GM12872 (cell line): ENCODE measurements at regions not wholly inside any gene's neighbourhood (a gene's known extent, or its start where the extent isn't known, plus 50 kb on each side); places are given as distances from the start of the nearest gene placed in this dataset.

Source experiments
- TF ChIP-seq, protein P1 (sequence below): IDR thresholded peaks from 3 replicates; pipeline ENCODE4 v1.5.1; 2011; ENCODE audit warnings: low read depth, mild to moderate bottlenecking, low read length, moderate library complexity; ENCODE audit not compliant: insufficient read depth

DNA sequence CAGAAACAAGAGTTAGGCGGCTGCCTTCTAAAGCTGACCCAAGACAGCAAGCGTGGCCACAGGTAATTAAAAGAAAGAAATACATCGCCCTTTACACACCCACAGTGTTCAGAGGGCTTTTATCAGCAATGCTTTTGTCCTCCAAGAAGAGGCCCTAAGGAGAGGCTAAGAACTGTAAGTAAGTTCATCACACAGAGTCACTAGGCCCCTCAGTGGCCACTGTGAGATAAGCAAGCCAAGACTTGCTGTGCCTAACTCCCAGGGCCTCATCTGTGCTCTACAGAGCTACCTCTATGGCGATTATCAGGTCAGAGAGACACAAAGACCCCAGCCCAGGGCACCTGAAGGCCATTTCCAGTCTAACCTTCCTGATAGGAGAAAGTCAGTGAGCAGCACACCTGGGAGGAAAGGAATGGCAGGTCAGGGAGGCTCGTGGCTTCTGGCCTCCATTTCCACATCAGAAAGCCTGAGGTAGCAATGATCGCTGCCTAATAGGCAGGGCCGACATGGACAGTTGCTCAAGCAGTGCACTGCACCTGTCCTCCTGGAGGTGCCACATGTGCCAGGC, 545.2 kb upstream of the CDH11 start:
- TF ChIP-seq, protein P1, sequence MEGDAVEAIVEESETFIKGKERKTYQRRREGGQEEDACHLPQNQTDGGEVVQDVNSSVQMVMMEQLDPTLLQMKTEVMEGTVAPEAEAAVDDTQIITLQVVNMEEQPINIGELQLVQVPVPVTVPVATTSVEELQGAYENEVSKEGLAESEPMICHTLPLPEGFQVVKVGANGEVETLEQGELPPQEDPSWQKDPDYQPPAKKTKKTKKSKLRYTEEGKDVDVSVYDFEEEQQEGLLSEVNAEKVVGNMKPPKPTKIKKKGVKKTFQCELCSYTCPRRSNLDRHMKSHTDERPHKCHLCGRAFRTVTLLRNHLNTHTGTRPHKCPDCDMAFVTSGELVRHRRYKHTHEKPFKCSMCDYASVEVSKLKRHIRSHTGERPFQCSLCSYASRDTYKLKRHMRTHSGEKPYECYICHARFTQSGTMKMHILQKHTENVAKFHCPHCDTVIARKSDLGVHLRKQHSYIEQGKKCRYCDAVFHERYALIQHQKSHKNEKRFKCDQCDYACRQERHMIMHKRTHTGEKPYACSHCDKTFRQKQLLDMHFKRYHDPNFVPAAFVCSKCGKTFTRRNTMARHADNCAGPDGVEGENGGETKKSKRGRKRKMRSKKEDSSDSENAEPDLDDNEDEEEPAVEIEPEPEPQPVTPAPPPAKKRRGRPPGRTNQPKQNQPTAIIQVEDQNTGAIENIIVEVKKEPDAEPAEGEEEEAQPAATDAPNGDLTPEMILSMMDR = no peak

- TF ChIP-seq, protein P1 = no peak
Observed at GRCh38 chr16:65666132-65666941, 544.5 kb upstream of the CDH11 start.

DNA sequence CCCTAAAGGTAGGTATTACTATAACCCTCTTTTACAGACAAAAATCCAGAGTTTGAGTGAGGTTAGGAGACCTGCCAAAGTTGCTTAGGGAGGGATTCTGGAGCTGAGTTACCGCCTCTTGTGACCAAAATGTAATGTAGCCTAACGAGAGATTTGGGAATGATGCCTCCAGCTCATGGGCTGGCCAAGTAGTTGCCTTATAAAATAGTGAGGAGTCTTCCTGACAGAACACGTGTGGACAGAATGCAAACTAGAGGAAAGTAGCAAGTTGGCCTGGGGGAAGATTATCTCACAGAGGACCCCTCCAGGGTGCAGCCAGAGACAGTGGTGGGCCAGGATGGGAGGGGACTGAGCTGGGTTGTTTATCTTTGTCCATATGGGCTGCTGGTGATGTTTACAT, 543.7 kb upstream of the CDH11 start:
- TF ChIP-seq, protein P1 = no peak

DNA sequence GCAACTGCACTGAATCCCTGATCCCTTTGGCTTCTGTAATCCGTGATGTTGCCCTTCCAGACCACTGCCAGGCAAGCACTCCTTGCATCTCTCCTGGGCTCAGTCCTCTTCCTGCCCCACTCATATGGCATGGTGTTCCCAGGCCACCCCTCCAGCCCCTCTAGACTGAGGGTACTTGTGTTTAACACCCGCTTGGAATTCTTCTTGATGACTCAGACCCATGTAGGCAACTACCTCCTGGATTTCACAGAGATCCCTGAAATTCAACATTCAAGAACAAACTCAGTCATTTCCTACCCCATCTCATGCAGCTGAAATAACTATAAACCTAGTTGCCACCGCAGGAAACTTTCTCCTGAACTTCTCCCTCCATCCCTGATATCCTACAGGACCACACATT, 541.9 kb upstream of the CDH11 start:
- TF ChIP-seq, protein P1 = no peak

DNA sequence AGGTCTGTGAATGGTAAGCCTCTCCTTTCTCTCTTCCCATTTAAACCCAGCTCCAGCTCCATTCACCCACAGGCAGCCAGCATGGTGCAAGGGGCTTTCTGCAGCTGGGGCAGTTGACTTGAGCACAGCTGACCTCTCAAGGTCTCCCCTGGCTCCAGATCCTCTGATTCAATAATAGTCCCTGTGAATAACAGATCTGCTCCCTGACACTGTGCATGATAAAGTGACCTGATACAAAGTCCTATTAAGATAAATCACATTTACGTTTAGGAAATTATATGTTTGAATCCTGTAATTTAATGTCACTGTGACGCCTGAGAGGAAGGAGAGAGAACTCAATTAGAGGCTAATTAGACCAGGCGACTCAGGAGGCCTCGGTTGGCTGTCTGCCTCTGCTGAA, 540.4 kb upstream of the CDH11 start:
- TF ChIP-seq, protein P1 = no peak

DNA sequence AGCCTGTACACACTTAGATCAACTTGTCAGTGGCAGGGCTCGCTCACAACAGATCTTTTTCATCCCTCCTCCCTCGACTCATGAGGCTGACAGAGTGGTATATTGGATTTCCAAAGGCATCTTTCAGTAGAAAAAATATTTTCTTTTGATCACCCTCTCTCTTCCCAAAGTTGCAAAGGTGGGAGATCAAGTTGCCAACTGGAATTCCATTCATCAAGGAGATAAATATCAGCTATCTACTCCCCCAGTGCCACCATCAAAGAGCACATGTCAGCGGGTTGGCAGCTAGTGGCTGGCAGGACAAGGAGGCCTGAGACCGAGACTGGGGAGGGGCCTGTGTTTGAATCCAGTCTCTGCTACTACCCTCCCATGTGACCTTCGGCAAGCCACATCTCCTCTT, 539.7 kb upstream of the CDH11 start:
- TF ChIP-seq, protein P1 = no peak

DNA sequence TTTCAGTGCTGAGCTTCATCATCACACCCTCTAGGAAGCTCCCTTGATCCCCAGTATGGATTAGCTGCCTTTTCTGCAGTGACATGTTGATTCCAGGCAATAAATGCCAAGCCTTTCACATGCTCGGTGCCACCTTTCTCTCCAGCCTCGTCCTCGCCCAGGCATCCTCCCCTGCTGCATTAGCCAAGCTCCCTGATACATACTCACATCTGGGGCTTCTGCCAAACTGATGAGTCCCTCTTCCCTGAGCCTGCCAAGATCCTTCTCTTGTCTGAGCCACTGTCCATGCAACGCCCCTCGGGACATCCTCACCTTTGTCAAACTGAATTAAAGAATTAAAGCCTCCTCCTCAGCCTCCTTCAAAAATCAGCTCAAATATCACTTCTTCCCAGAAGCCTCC, 538.5 kb upstream of the CDH11 start:
- TF ChIP-seq, protein P1 = no peak
